ENCODE measurements at regions not wholly inside any gene's neighbourhood (a gene's known extent, or its start where the extent isn't known, plus 50 kb on each side); places are given as distances from the start of the nearest gene placed in this dataset.
"Not testable (repeated sequence)": the region's sequence is repeated elsewhere in the genome, so short reads cannot be mapped to it uniquely, and the experiment has no call there.

DNA sequence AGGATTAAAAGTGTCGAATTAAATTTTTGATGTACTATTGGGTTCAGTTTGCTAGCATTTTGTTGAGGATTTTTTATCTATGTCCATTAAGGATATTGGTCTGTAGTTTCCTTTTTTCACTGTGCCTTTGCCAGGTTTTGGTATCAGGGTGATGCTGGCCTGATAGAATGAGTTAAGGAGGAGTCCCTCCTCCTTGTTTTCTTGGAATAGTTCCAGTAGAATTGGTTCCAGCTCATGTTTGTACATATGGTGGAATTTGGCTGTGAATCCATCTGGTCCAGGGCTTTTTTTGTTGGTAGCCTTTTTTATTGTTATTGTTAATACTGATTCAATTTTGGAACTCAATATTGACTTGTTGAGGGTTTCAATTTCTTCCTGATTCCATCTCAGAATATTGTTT, 141.8 kb downstream of the SIM1 start:
- DNase-seq = no peak

GRCh38 chr6:100320686-100321085, 144.0 kb downstream of the SIM1 start:
- no peak for DNase-seq

DNA sequence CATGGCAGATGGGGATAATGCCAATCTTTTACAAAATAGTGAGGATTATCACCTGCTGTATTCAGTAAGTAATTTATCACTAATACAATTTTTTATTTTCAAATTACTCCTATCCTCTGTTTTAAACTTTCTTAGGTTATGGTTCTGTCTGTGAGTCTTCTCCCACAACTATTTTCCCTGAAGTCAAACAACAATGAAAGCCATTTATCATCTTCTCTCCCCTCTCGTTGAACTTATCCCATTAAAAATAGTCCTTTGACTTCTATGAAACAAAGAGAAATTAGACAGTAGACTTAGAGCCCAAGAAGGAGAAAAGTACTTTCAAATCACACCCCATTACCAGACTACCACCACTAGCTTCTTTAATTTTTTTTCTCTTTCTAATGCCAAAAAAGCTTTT, 147.7 kb downstream of the SIM1 start:
- DNase-seq = no peak

- DNase-seq = no peak
Observed at GRCh38 chr6:100314186-100314585, 150.5 kb downstream of the SIM1 start.

DNA sequence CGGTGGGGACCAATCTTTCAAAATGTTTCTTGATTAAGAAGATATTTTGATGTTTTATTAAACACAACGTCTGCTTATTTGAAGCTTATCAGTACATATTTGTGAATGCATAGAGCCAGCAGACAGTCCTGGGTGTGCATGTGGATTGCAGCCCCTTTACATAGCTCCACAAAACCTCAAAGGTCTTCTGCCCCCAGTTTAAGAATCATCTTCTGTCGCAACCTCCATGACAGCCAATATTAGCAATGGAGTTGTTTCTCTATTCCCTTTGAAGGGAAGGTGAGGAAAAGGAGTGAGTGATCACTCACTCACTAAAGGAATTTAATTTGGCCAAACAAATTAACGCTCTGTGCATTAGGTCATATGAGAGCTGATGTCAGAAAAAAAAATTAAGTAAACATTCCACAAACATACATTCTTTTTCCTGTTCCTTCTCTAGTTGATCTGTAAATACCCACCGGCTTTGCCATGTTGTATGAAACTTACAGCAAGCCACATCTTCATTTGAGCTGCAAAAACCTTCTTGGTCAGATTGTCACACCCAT, 152.9 kb downstream of the SIM1 start:
- no peak for DNase-seq

DNA sequence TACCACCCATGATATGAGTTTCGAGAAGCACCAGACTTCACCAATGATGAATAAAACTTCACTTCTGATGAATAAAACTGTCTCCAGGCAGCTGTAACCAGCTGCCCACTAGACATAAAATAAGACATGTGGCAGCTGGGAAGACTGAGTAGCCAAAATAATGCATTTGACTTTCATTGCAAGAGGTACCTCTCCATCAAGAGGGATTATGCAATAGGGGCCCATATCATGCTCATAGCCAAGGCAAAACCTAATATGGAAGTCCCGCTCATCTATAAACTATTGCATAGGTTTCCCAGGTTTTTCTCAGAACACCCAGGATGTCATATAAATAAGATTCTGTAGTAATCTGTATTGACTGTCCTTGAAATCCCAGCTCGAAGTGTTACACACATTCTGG, 155.5 kb downstream of the SIM1 start:
- no peak for DNase-seq

DNA sequence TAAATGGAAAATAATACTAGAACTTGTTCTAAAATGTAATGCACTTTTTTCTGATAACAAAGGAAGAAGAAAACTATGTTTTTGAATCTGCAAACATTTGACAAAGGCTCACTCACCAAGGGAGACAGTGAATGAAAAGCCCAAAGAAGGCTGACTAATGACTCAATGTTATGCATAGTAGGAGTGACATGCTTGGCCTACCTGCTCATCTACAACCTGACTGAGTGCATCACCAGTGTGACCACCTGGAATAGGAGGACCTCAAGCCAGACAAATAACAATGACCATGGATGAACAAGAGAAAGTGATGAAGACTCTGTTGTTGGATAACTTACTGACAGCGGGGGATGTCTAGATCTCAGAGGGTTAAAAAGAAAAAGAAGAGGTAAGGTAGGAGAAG, 157.2 kb downstream of the SIM1 start:
- DNase-seq = no peak

- DNase-seq = no peak
Observed at GRCh38 chr6:100305209-100305869, 159.4 kb downstream of the SIM1 start.

DNA sequence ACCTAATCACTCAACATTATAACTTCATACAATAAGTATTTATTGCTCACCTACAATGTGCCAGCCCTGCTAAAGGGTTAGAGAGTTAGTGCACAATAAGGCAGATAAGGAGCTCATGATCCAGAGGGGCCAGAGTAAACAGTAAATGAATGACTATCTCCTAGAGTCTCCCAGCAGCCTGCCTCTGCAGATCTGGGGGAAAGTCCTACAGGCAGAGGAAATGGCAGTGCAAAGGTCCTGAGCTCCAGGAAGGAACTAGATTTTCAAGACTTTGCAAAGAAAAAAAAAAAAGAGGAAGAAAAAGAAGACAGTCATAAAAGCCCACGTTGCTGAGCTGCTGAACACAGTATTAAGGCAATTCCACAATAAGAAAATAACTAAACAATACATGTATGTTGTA, 160.1 kb downstream of the SIM1 start:
- no peak for DNase-seq

- no peak for DNase-seq
Observed at GRCh38 chr6:100301731-100302130, 163.0 kb downstream of the SIM1 start.

- peak; percentile 81 to 97 for DNase-seq
Observed at GRCh38 chr6:100300221-100300736, 164.4 kb downstream of the SIM1 start.

- DNase-seq = peak; percentile 21 to 82
Observed at GRCh38 chr6:100296810-100297544, 167.7 kb downstream of the SIM1 start.

GRCh38 chr6:100295172-100295571, 169.5 kb downstream of the SIM1 start:
- DNase-seq = not testable (repeated sequence)

- DNase-seq = no peak
Observed at GRCh38 chr6:100289285-100289684, 175.4 kb downstream of the SIM1 start.

- DNase-seq = no peak
Observed at GRCh38 chr6:100288311-100288710, 176.4 kb downstream of the SIM1 start.

GRCh38 chr6:100283285-100283684, 181.4 kb downstream of the SIM1 start:
- peak; percentile 47 to 78 for DNase-seq

GRCh38 chr6:100281471-100281901, 183.2 kb downstream of the SIM1 start:
- no peak for DNase-seq

GRCh38 chr6:100276311-100277057, 188.2 kb downstream of the SIM1 start:
- no peak for DNase-seq

DNA sequence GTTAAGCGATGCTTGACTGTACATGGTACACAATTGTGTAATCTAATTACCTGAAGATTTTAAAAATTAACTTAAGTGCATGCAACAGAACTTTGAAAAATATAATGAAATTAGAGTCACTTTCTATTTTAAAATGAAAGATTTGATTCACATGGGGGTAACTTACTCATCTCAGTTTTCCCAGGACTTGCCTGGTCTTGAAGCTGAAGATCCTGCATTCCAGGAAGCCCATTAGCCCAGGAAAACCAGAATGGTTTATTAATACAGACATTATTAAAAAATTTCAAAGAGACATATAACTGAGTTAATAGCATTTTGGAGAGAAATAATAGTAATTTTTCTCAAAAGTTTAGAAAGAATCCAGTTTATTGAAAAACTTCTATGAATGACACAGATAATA, 190.6 kb downstream of the SIM1 start:
- DNase-seq = no peak

DNA sequence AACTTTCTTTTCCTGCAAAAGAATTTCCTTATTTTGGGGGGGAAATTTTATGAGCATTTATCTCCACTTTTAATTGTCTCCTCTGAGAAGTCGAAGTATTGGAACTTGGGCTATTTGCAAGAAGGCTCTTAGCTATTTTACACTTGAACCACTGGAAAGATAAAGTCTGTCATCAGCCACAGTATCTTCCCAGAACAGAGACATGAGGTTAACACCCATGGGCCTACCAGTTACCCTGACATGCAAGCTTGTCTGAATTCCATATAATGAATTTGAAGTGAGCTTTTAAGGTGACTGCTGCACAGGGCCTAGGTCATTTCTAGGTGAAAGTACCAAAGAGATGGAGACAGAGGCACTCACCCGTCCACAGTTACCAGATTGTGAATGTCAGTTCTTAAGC, 193.1 kb downstream of the SIM1 start:
- DNase-seq = no peak

GRCh38 chr6:100271202-100271601, 193.5 kb downstream of the SIM1 start:
- no peak for DNase-seq

DNA sequence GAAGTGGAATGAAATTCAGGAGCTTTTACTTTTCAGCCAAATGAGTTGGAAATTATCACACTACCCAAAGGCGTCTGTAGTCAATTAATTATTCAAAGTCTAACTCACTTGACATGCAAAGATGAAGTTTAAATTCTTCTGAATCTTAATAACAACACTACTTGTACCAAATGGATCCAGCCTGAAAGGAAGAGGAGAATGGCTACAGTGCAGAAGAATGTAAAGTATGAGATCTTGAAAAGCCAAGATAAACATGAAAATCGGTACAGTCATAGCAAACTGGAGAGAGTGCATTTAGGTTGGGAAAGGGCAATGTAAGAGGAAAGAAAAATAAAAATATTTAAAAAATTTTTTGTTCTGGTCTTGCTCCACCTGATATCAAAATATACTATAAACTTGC, 195.5 kb downstream of the SIM1 start:
- DNase-seq = no peak

- DNase-seq = no peak
Observed at GRCh38 chr6:100268326-100268725, 196.4 kb downstream of the SIM1 start.

All from SW 1271 (cell line).